MM.1S (cell line): ENCODE measurements at regions not wholly inside any gene's neighbourhood (a gene's known extent, or its start where the extent isn't known, plus 50 kb on each side); places are given as distances from the start of the nearest gene placed in this dataset.

Source experiments
- EZH2 ChIP-seq: fragments of 300-600 bp; sonication (generic); optimal IDR thresholded peaks from 2 replicates; pipeline ENCODE3; 2017; ENCODE audit warnings: low read depth, mild to moderate bottlenecking, antibody characterized with exemption, low read length, mixed read lengths
- EZH2phosphoT487 ChIP-seq: fragments of 300-600 bp; sonication (generic); IDR thresholded peaks from 2 replicates; pipeline ENCODE4 v1.6.1; 2018; ENCODE audit warnings: antibody characterized with exemption, low read length
- TF ChIP-seq, protein P1 (sequence below): fragments of 300-600 bp; sonication (generic); IDR thresholded peaks from 2 replicates; pipeline ENCODE4 v1.5.1; 2016; ENCODE audit warnings: antibody characterized with exemption, low read length, mixed read lengths

DNA sequence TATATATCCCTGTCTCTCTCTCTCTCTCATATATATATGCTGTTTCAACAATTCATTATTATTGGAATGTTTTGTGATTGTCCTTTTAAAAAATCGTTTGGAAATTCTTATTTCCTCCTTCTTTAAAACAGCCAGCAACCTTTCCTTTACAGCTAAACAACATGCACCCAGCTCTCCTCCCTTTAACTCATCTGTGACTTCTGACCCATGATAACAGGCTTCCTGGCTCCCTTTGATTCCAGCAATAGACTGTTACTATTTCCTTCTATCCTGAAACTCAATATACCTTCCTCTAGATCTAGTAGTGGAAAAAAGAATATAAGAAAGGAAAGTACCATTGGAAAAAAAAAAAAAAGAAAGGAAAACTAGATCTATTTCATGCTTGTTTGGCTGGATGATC, 254.7 kb upstream of the RGMB start:
- TF ChIP-seq, protein P1, sequence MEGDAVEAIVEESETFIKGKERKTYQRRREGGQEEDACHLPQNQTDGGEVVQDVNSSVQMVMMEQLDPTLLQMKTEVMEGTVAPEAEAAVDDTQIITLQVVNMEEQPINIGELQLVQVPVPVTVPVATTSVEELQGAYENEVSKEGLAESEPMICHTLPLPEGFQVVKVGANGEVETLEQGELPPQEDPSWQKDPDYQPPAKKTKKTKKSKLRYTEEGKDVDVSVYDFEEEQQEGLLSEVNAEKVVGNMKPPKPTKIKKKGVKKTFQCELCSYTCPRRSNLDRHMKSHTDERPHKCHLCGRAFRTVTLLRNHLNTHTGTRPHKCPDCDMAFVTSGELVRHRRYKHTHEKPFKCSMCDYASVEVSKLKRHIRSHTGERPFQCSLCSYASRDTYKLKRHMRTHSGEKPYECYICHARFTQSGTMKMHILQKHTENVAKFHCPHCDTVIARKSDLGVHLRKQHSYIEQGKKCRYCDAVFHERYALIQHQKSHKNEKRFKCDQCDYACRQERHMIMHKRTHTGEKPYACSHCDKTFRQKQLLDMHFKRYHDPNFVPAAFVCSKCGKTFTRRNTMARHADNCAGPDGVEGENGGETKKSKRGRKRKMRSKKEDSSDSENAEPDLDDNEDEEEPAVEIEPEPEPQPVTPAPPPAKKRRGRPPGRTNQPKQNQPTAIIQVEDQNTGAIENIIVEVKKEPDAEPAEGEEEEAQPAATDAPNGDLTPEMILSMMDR, result no peak
- TF ChIP-seq EZH2 (no peak), EZH2phosphoT487 (no peak)
